ENCODE measurements at regions not wholly inside any gene's neighbourhood (a gene's known extent, or its start where the extent isn't known, plus 50 kb on each side); places are given as distances from the start of the nearest gene placed in this dataset.

DNA sequence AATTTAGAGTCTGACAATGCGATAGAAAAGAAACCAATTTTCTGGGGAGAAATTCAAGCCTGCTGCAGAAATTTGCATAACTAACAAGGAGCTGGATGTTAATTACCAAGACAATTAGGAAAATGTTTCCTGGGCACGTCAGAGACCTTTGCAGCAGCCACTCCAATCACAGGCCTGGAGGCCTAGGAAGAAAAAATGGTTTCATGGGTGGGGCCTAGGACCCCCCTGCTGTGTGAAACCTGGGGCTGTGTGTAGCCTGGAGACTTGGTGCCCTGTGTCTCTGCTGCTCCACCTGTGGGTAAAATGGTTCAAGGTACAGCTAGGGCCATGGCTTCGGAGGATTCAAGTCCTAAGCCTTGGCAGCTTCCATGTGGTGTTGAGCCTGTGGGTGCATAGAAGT lies 837.9 kb downstream of the OTOL1 start:
- TF ChIP-seq, protein P1, sequence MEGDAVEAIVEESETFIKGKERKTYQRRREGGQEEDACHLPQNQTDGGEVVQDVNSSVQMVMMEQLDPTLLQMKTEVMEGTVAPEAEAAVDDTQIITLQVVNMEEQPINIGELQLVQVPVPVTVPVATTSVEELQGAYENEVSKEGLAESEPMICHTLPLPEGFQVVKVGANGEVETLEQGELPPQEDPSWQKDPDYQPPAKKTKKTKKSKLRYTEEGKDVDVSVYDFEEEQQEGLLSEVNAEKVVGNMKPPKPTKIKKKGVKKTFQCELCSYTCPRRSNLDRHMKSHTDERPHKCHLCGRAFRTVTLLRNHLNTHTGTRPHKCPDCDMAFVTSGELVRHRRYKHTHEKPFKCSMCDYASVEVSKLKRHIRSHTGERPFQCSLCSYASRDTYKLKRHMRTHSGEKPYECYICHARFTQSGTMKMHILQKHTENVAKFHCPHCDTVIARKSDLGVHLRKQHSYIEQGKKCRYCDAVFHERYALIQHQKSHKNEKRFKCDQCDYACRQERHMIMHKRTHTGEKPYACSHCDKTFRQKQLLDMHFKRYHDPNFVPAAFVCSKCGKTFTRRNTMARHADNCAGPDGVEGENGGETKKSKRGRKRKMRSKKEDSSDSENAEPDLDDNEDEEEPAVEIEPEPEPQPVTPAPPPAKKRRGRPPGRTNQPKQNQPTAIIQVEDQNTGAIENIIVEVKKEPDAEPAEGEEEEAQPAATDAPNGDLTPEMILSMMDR (IDR thresholded peaks at IDR 0.05; ENCODE audit: control insufficient read depth, insufficient read depth, low read depth, low read length, missing control alignments) = no peak
- H3K4me3 ChIP-seq (ENCODE audit: control insufficient read depth, low read depth, low read length) = no peak overlapping the region
- DNase-seq (ENCODE audit: low read depth) = no peak

DNA sequence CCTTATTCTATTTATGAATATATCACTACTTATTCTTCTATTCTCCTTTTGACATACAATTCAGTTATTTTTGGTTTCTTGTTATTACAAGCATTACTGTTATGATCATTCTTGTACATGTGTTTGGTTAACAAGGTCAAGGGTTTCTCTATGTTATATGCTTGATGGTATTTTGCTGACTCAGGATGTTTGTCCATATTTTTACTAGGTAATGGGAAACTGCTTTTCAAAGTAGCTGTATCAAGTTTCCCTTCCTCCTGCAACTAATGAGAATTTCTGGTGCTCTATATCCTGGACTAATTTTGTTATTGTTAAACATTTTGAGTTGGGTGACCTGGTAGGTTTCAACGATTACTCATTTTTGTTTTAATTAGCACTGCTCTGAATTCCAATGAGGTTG lies 841.0 kb downstream of the OTOL1 start:
- TF ChIP-seq, protein P1 (IDR thresholded peaks at IDR 0.05; ENCODE audit: control insufficient read depth, insufficient read depth, low read depth, low read length, missing control alignments) = no peak
- no peak for DNase-seq (ENCODE audit: low read depth)
- H3K4me3 ChIP-seq (ENCODE audit: control insufficient read depth, low read depth, low read length) = no peak overlapping the region

- H3K4me3 ChIP-seq (ENCODE audit: control insufficient read depth, low read depth, low read length) = no peak overlapping the region
- TF ChIP-seq, protein P1 (IDR thresholded peaks at IDR 0.05; ENCODE audit: control insufficient read depth, insufficient read depth, low read depth, low read length, missing control alignments) = no peak
- DNase-seq (ENCODE audit: low read depth) = no peak
Observed at GRCh38 chr3:162338514-162338913, 841.9 kb downstream of the OTOL1 start.

DNA sequence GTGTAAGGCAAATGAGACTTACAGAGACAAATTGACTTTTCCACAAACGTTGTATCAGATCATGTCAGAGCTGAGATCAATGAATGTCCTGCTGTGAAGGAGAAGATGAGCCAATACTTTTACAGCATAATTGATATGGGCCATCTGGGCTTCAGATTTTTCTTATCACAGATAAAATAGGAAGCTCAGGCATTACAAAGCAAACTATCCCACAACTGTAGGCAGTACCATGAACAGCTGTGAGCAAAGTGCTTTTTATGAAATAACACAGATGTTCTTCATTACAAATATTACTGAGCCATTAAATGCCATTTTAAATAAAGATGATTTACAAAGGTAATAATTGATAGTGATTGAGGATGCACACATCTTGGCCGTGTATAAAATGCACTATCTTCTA lies 852.3 kb downstream of the OTOL1 start:
- TF ChIP-seq, protein P1 (IDR thresholded peaks at IDR 0.05; ENCODE audit: control insufficient read depth, insufficient read depth, low read depth, low read length, missing control alignments) = no peak
- no peak overlapping the region for H3K4me3 ChIP-seq (ENCODE audit: control insufficient read depth, low read depth, low read length)
- no peak for DNase-seq (ENCODE audit: low read depth)

DNA sequence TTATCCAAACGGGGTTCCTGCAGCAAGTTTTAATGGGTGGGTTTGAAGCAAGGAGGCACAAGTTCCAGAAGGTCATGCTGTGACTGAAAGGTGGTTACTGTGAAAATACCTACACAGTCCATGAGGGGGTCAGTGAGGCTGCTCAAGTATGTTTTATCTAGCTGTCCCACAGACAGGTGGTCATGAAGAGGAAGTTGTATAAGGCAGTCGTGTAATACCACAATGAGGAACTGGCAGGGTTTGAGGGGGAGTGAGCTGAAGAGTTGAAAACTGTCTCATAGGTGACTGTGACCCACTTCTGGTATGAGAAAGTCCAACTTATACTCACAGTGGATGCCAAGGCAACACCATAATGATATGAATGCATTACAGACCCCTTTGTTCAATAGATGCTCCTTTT lies 856.8 kb downstream of the OTOL1 start:
- TF ChIP-seq, protein P1 (IDR thresholded peaks at IDR 0.05; ENCODE audit: control insufficient read depth, insufficient read depth, low read depth, low read length, missing control alignments) = no peak
- H3K4me3 ChIP-seq (ENCODE audit: control insufficient read depth, low read depth, low read length) = no peak overlapping the region
- no peak for DNase-seq (ENCODE audit: low read depth)

DNA sequence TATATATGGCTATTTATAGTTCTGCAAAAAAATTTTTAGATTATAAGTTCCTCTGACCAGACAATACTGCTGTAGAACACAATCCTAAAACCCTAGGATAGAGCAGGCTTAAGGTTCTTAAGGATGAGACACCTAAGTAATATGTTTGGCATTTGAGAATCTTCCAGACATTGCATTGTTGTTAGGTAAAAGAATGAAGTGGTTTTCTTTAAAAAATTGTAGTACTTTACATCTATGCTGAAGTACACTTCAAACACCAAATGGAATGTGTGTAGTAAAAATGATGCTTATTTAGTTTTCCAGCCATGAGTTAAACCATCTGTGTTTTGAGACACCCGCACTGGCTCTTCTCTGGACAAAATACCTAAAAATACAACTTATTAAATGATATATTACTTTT lies 857.7 kb downstream of the OTOL1 start:
- no peak overlapping the region for H3K4me3 ChIP-seq (ENCODE audit: control insufficient read depth, low read depth, low read length)
- peak; percentile 45 for DNase-seq (ENCODE audit: low read depth)
- TF ChIP-seq, protein P1 (IDR thresholded peaks at IDR 0.05; ENCODE audit: control insufficient read depth, insufficient read depth, low read depth, low read length, missing control alignments) = no peak
